CD4-positive, alpha-beta T cell treated with Interleukin-6 for 4 hours (primary cell): ENCODE measurements at regions not wholly inside any gene's neighbourhood (a gene's known extent, or its start where the extent isn't known, plus 50 kb on each side); places are given as distances from the start of the nearest gene placed in this dataset.
"Not testable (repeated sequence)": the region's sequence is repeated elsewhere in the genome, so short reads cannot be mapped to it uniquely, and the experiment has no call there.

Source experiments
- DNase-seq: peaks from one replicate; pipeline ENCODE4 v3.0.0-alpha.2; 2020; ENCODE audit warnings: mixed read lengths

- DNase-seq = no peak
These were observed 597.1 kb upstream of the B3GAT1 start for GRCh38 chr11:135009125-135009524.

GRCh38 chr11:135008412-135008811 lies 596.4 kb upstream of the B3GAT1 start:
- DNase-seq = no peak

- DNase-seq = no peak
These were observed 596.0 kb upstream of the B3GAT1 start for GRCh38 chr11:135008001-135008405.

- no peak for DNase-seq
These were observed 594.8 kb upstream of the B3GAT1 start for GRCh38 chr11:135006800-135007199.

GRCh38 chr11:135004495-135004894 lies 592.5 kb upstream of the B3GAT1 start:
- no peak for DNase-seq

- no peak for DNase-seq
These were observed 590.2 kb upstream of the B3GAT1 start for GRCh38 chr11:135002236-135002635.

GRCh38 chr11:135001581-135001980 lies 589.5 kb upstream of the B3GAT1 start:
- DNase-seq = no peak

- not testable (repeated sequence) for DNase-seq
These were observed 589.0 kb upstream of the B3GAT1 start for GRCh38 chr11:135001065-135001464.

GRCh38 chr11:134999590-134999989 lies 587.5 kb upstream of the B3GAT1 start:
- no peak for DNase-seq

- no peak for DNase-seq
These were observed 585.7 kb upstream of the B3GAT1 start for GRCh38 chr11:134997652-134998320.

GRCh38 chr11:134995741-134996140 lies 583.7 kb upstream of the B3GAT1 start:
- DNase-seq = no peak

GRCh38 chr11:134994431-134994830 lies 582.4 kb upstream of the B3GAT1 start:
- DNase-seq = no peak

- DNase-seq = no peak
These were observed 581.7 kb upstream of the B3GAT1 start for GRCh38 chr11:134993691-134994243.

GRCh38 chr11:134992981-134993380 lies 580.9 kb upstream of the B3GAT1 start:
- no peak for DNase-seq

- no peak for DNase-seq
These were observed 576.5 kb upstream of the B3GAT1 start for GRCh38 chr11:134988495-134988894.

- no peak for DNase-seq
These were observed 575.8 kb upstream of the B3GAT1 start for GRCh38 chr11:134987822-134988221.

- DNase-seq = no peak
These were observed 575.3 kb upstream of the B3GAT1 start for GRCh38 chr11:134987223-134987768.

- no peak for DNase-seq
These were observed 572.4 kb upstream of the B3GAT1 start for GRCh38 chr11:134984421-134984820.

- not testable (repeated sequence) for DNase-seq
These were observed 570.4 kb upstream of the B3GAT1 start for GRCh38 chr11:134982432-134982831.

- DNase-seq = no peak
These were observed 569.8 kb upstream of the B3GAT1 start for GRCh38 chr11:134981835-134982234.

- no peak for DNase-seq
These were observed 569.0 kb upstream of the B3GAT1 start for GRCh38 chr11:134980819-134981710.

- not testable (repeated sequence) for DNase-seq
These were observed 567.0 kb upstream of the B3GAT1 start for GRCh38 chr11:134979089-134979457.

GRCh38 chr11:134978388-134979088 lies 566.5 kb upstream of the B3GAT1 start:
- no peak for DNase-seq
